H4 (cell line): ENCODE measurements at regions not wholly inside any gene's neighbourhood (a gene's known extent, or its start where the extent isn't known, plus 50 kb on each side); places are given as distances from the start of the nearest gene placed in this dataset.

Experiments
- DNase-seq: peaks from one replicate; pipeline ENCODE4 v3.0.0-alpha.2; 2015; ENCODE audit warnings: low spot score

GRCh38 chr11:134515081-134515960 is 103.3 kb upstream of the B3GAT1 start:
- DNase-seq: no peak

GRCh38 chr11:134514354-134514951 is 102.4 kb upstream of the B3GAT1 start:
- no peak for DNase-seq

GRCh38 chr11:134513585-134514120 is 101.6 kb upstream of the B3GAT1 start:
- no peak for DNase-seq

- no peak for DNase-seq
Measured at GRCh38 chr11:134512571-134513538, 100.8 kb upstream of the B3GAT1 start.

GRCh38 chr11:134512061-134512460 is 100.0 kb upstream of the B3GAT1 start:
- DNase-seq: no peak

GRCh38 chr11:134511255-134511654 is 99.2 kb upstream of the B3GAT1 start:
- DNase-seq: no peak

GRCh38 chr11:134510233-134511040 is 98.4 kb upstream of the B3GAT1 start:
- DNase-seq: no peak

- no peak for DNase-seq
Measured at GRCh38 chr11:134509381-134510232, 97.6 kb upstream of the B3GAT1 start.

- DNase-seq: no peak
Measured at GRCh38 chr11:134508219-134508990, 96.4 kb upstream of the B3GAT1 start.

- no peak for DNase-seq
Measured at GRCh38 chr11:134506046-134506445, 94.0 kb upstream of the B3GAT1 start.

GRCh38 chr11:134505125-134505524 is 93.1 kb upstream of the B3GAT1 start:
- DNase-seq: no peak

GRCh38 chr11:134504146-134504905 is 92.3 kb upstream of the B3GAT1 start:
- DNase-seq: no peak

GRCh38 chr11:134503596-134503995 is 91.6 kb upstream of the B3GAT1 start:
- DNase-seq: no peak

- no peak for DNase-seq
Measured at GRCh38 chr11:134503100-134503499, 91.1 kb upstream of the B3GAT1 start.

GRCh38 chr11:134502153-134502550 is 90.1 kb upstream of the B3GAT1 start:
- no peak for DNase-seq

- no peak for DNase-seq
Measured at GRCh38 chr11:134501406-134502152, 89.5 kb upstream of the B3GAT1 start.

GRCh38 chr11:134500621-134501020 is 88.6 kb upstream of the B3GAT1 start:
- DNase-seq: no peak

GRCh38 chr11:134499990-134500389 is 87.9 kb upstream of the B3GAT1 start:
- no peak for DNase-seq
